HEK293T (cell line): ENCODE measurements at regions not wholly inside any gene's neighbourhood (a gene's known extent, or its start where the extent isn't known, plus 50 kb on each side); places are given as distances from the start of the nearest gene placed in this dataset.

Experiments used
- CTCF ChIA-PET: fragments of 350-600 bp; formaldehyde crosslinking; extraction: SDS; loops from one replicate; lab custom pipeline; 2021; ENCODE audit warnings: antibody characterized with exemption, inconsistent platforms; lab: Yijun Ruan, JAX
- POLR2A ChIA-PET: fragments of 350-600 bp; formaldehyde crosslinking; extraction: SDS; loops from one replicate; lab custom pipeline; 2020; ENCODE audit warnings: antibody characterized with exemption, inconsistent platforms; lab: Yijun Ruan, JAX
- DNase-seq: peaks from one replicate; pipeline ENCODE4 v3.0.0; 2012; ENCODE audit warnings: mixed read lengths; ENCODE audit errors: extremely low spot score
- ARNT ChIP-seq: fragments of 450-650 bp; IDR thresholded peaks from 2 replicates; pipeline ENCODE4 v1.6.1; 2017; ENCODE audit warnings: mild to moderate bottlenecking
- BHLHE40 ChIP-seq: fragments of 450-650 bp; IDR thresholded peaks from 2 replicates; pipeline ENCODE4 v1.6.1; 2016; ENCODE audit warnings: mild to moderate bottlenecking, moderate library complexity, borderline replicate concordance
- CTBP1 ChIP-seq: fragments of 450-650 bp; IDR thresholded peaks from 2 replicates; pipeline ENCODE4 v1.6.1; 2016; ENCODE audit warnings: borderline replicate concordance
- ELF4 ChIP-seq: fragments of 450-650 bp; IDR thresholded peaks from 2 replicates; pipeline ENCODE4 v1.6.1; 2017; ENCODE audit warnings: antibody characterized with exemption
- FOXA1 ChIP-seq: fragments of 450-650 bp; IDR thresholded peaks from 2 replicates; pipeline ENCODE4 v1.6.1; 2016; ENCODE audit warnings: mild to moderate bottlenecking
- FOXK2 ChIP-seq: fragments of 450-650 bp; IDR thresholded peaks from 2 replicates; pipeline ENCODE4 v1.6.1; 2016; ENCODE audit warnings: mild to moderate bottlenecking
- FOXM1 ChIP-seq: fragments of 450-650 bp; IDR thresholded peaks from 2 replicates; pipeline ENCODE4 v1.6.1; 2017; ENCODE audit warnings: mild to moderate bottlenecking, borderline replicate concordance
- HDGF ChIP-seq: fragments of 450-650 bp; IDR thresholded peaks from 2 replicates; pipeline ENCODE4 v1.6.1; 2017; ENCODE audit warnings: antibody characterized with exemption, borderline replicate concordance
- L3MBTL2 ChIP-seq: fragments of 450-650 bp; conservative IDR thresholded peaks from 2 replicates; pipeline ENCODE4 v1.6.1; 2016; ENCODE audit warnings: mild to moderate bottlenecking
- LEF1 ChIP-seq: fragments of 450-650 bp; IDR thresholded peaks from 2 replicates; pipeline ENCODE4 v1.6.1; 2017; ENCODE audit warnings: mild to moderate bottlenecking, borderline replicate concordance
- NFRKB ChIP-seq: fragments of 450-650 bp; IDR thresholded peaks from 2 replicates; pipeline ENCODE4 v1.6.1; 2016; ENCODE audit warnings: mild to moderate bottlenecking, moderate library complexity
- PKNOX1 ChIP-seq: fragments of 450-650 bp; IDR thresholded peaks from 2 replicates; pipeline ENCODE4 v1.6.1; 2016
- SP1 ChIP-seq: fragments of 450-650 bp; IDR thresholded peaks from 2 replicates; pipeline ENCODE4 v1.6.1; 2017
- SUZ12 ChIP-seq: fragments of 450-650 bp; IDR thresholded peaks from 2 replicates; pipeline ENCODE4 v1.6.1; 2016; ENCODE audit warnings: mild to moderate bottlenecking
- TARDBP ChIP-seq: fragments of 450-650 bp; IDR thresholded peaks from 2 replicates; pipeline ENCODE4 v1.6.1; 2016
- ZNF384 ChIP-seq: fragments of 450-650 bp; IDR thresholded peaks from 2 replicates; pipeline ENCODE4 v1.6.1; 2016

GRCh38 chr9:126207256-126207655 is 119.4 kb upstream of the MVB12B start:
- CTCF ChIA-PET: no interaction called here
- POLR2A ChIA-PET: no interaction called here
- TF ChIP-seq FOXA1 (no peak), ELF4 (no peak), L3MBTL2 (no peak), ZNF384 (no peak), ARNT (no peak), LEF1 (no peak), TARDBP (no peak), SUZ12 (no peak), HDGF (no peak), NFRKB (no peak), PKNOX1 (no peak), FOXM1 (no peak), FOXK2 (no peak), SP1 (no peak), CTBP1 (no peak), BHLHE40 (no peak)
- DNase-seq: no peak

GRCh38 chr9:126208216-126208758 is 118.3 kb upstream of the MVB12B start:
- no peak for DNase-seq
- ChIA-PET CTCF (no interaction called here), POLR2A (no interaction called here)
- TF ChIP-seq ARNT (no peak), L3MBTL2 (no peak), SUZ12 (no peak), BHLHE40 (no peak), FOXM1 (no peak), PKNOX1 (no peak), CTBP1 (no peak), ZNF384 (no peak), FOXA1 (no peak), LEF1 (no peak), HDGF (no peak), ELF4 (no peak), FOXK2 (no peak), NFRKB (no peak), TARDBP (no peak), SP1 (no peak)

- no peak for DNase-seq
- no peak for TF ChIP-seq SP1
- no peak for TF ChIP-seq FOXA1
- TF ChIP-seq ZNF384: no peak
- no peak for TF ChIP-seq ARNT
- TF ChIP-seq NFRKB: no peak
- no peak for TF ChIP-seq ELF4
- TF ChIP-seq SUZ12: no peak
- no peak for TF ChIP-seq CTBP1
- no peak for TF ChIP-seq FOXM1
- TF ChIP-seq HDGF: no peak
- TF ChIP-seq FOXK2: no peak
- TF ChIP-seq LEF1: no peak
- no peak for TF ChIP-seq PKNOX1
- TF ChIP-seq L3MBTL2: no peak
- TF ChIP-seq BHLHE40: no peak
- TF ChIP-seq TARDBP: no peak
- CTCF ChIA-PET: no interaction called here
- POLR2A ChIA-PET: no interaction called here
These were observed 115.1 kb upstream of the MVB12B start for GRCh38 chr9:126211441-126212074.

GRCh38 chr9:126215486-126215885 is 111.1 kb upstream of the MVB12B start:
- CTCF ChIA-PET: no interaction called here
- no peak for TF ChIP-seq BHLHE40
- TF ChIP-seq FOXM1: no peak
- no peak for TF ChIP-seq SUZ12
- no peak for DNase-seq
- POLR2A ChIA-PET: no interaction called here

GRCh38 chr9:126216826-126217225 is 109.8 kb upstream of the MVB12B start:
- CTCF ChIA-PET: no interaction called here
- no peak for TF ChIP-seq CTBP1
- TF ChIP-seq FOXA1: no peak
- no peak for TF ChIP-seq TARDBP
- TF ChIP-seq PKNOX1: no peak
- no peak for TF ChIP-seq ZNF384
- TF ChIP-seq BHLHE40: no peak
- no peak for TF ChIP-seq SP1
- no peak for TF ChIP-seq HDGF
- POLR2A ChIA-PET: no interaction called here
- DNase-seq: no peak
